CD1c-positive myeloid dendritic cell (primary cell): ENCODE measurements at regions not wholly inside any gene's neighbourhood (a gene's known extent, or its start where the extent isn't known, plus 50 kb on each side); places are given as distances from the start of the nearest gene placed in this dataset.
"Not testable (repeated sequence)": the region's sequence is repeated elsewhere in the genome, so short reads cannot be mapped to it uniquely, and the experiment has no call there.

Experiments
- DNase-seq: peaks from one replicate; pipeline ENCODE4 v3.0.0-alpha.2; 2016; ENCODE audit errors: extremely low spot score

- DNase-seq, result no peak
Observed at GRCh38 chr7:42685911-42686310, 226.0 kb downstream of the C7orf25 start.

DNA sequence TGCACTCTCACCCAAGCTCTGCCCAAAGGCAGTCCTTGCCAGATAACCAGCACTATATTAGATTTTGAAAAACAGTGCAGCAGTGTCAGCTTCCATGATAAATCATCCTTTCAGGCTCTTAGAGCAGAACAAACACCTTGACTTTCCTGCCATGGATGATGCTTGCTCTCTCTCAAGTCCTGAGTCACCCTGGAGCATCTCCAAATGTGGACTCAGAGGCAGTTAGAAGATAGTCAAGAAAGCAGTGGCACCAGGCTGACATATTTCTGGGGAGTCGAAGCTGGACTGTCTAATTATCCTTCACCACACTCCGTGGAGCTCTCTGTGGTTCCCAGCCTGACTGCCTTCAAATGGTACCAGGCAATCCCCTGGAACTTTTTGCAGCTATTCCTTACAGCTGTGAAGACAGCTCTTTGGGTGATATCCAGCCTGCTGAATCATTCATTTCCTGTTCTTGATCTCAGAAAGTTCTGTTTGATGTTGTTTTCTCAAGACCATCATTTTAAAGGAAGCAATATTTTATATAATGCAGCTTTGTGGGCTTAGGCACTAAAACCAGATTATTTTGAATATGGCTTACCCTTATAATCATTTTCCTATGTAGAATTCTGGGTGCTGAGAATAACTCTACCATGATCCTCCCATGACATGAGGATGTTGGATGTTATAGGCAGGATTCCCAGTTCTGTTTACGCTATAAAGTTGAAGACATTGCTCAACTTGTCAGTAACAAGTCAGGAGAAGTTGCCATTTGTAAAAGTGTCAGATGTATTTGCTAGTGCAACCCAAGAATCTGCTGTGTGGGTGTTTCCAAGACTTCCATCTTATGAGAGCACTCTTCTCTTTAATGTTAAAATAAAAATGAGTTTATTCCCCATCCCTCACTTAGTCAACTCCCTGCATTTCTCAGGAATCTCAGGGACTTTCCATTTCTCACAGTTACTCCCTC lies 233.8 kb downstream of the C7orf25 start:
- no peak for DNase-seq

GRCh38 chr7:42674541-42674940 lies 237.3 kb downstream of the C7orf25 start:
- DNase-seq, result no peak

DNA sequence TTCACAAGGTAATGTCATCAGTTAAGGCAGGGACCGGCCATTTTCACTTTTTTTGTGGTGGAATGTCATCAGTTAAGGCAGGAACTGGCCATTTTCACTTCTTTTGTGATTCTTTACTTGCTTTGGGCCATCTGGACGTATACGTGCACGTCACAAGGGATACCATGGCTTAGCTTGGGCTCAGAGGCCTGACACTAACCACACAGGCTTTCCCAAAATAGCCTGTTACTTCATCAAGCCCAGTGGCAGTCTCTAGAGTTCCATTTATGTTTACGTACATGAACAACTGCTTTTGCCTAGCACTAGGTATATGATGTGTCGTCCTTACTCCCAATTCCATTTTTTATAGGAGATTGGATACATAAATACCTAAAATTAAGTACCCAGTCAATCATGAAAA lies 237.9 kb downstream of the C7orf25 start:
- no peak for DNase-seq

DNA sequence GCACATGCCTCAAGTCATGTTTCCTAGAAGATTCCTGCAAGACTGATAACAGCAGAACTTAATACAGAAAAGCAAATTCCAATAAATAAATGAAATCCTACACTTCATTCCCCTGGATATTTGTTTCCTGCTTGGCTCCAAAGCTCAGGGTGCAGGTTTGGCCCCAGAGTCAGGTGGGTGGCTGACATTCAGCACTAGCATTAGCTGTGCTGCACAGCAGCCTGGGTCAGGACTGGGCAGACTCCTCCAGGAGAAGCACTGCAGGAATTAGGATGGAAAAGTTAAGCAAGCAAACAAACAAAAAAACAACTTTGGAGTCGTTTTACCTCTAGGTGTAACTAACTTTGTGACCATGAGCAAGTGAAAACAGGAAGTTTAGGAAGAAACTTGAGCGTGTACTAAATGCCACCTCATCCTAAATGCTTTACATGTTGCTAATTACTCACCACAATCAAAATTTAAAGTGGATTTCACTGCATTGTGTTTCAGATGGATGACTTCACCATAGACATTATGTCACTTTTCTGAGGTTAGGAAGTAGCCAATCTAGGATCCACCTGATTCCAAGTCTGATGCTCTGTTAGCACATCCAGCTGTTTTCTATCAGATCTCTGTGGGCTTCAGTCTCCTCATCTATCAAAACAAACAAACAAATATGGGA lies 239.4 kb downstream of the C7orf25 start:
- no peak for DNase-seq

- DNase-seq, result no peak
Observed at GRCh38 chr7:42671627-42672026, 240.2 kb downstream of the C7orf25 start.

GRCh38 chr7:42666994-42667393 lies 244.9 kb downstream of the C7orf25 start:
- no peak for DNase-seq

DNA sequence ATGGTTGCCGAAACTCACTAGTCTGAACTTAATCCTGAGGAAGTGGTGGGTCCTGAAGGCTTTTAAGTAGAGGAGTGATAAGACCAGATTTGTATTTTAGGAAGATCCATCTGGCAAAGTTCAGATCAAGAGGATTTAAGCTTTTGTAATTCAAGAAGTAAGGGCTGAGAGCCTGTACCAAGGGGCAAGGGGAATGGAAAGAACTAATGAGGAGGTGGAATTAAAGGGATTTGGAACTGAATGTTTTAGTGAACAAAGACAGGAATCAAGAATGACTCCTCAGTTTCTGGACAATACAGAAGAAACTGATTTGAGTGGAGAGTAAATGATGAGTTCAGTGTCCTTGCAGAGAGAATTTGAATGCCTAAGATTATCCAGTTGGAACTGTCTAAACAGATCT lies 249.0 kb downstream of the C7orf25 start:
- DNase-seq, result no peak

DNA sequence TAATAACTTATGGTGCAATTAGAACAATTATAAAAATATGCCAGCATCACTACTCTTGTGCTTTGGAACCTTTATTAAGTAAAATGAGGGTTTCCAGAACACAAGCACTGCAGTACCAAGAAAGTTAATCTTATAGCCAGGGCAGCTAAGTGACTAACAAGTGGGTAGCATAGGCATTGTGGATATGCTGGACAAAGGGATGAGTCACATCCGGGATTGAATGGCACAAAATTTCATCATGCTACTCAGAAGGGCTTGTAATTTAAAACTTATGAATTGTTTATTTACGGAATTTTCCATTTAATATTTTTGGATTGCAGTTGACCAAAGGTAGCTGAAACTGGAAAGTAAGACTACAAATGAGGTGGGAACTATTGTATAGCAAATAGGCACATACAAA lies 250.6 kb downstream of the C7orf25 start:
- DNase-seq, result no peak

- no peak for DNase-seq
Observed at GRCh38 chr7:42650701-42651100, 261.2 kb downstream of the C7orf25 start.

GRCh38 chr7:42650171-42650570 lies 261.7 kb downstream of the C7orf25 start:
- no peak for DNase-seq

DNA sequence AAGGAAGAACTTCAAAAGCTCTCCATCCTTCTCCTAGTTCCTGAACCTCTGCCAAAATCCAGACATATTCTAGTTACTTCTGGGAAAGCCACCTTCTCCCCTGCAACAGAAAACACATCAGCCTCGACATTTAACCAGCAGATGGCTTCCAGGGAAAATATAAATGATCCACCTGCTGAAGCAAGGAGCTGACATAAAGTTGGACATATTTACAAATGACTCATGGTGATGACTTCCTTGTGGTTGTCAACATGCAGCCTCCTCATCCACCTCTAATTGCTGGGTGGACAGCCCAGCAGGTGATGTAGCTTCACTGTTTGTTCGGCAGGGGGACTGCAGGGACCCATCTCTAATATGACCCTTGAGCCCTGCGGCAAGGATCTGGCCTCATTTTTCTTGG lies 266.0 kb downstream of the C7orf25 start:
- DNase-seq, result no peak

DNA sequence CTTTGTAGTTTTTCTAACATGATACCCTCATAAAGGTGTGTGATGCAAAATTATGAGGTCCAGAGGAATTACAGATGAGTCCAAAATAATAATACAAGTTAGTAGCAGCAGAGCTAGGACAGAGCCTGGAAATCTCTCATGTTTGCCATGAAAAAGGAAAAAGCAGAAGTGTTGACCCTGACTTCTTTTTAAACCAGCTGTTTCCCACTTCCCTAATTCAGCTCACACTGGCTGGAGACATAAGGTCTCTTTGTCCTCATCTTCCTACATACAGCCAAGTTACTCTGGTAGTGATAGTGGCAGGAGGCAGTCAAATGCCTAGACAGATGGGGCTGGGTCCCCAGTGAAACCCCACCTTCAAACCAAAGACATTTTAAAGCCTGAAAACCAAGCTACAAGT lies 269.2 kb downstream of the C7orf25 start:
- DNase-seq, result no peak

DNA sequence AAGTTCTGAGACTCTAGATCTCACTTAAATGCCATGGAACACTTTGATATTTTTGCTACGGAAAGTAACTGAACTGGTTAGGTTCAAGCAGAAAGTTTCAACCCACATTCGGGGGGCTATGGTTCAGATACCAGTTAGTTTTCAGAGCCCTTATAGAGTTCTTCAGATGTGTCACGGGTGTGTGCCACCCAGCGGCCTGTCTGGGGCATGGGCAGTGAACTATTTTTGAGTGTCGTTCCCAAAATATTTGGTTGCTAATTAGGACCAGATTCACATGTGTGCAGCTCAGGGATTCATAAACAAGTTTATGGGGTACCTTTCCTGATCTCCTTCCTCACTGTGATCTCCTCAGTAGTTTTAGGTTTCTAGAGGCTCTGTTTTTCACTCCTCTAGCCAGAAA lies 271.9 kb downstream of the C7orf25 start:
- no peak for DNase-seq

DNA sequence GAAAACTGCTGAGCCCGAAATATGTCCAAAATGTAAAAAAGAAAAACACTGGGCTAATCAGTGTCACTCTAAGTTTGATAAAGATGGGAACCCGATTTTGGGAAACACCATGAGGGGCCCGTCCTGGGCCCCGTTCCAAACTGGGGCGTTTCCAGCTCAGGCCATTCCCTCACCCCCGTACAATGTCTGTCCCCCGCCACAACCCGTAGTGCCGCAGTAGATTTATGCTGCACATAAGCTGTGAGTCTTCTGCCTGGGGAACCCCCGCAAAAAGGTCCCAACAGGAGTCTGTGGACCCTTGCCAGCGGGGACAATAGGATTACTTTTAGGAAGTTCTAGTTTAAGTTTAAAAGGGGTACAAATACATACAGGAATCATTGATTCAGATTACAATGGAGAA lies 275.5 kb downstream of the C7orf25 start:
- DNase-seq, result not testable (repeated sequence)

DNA sequence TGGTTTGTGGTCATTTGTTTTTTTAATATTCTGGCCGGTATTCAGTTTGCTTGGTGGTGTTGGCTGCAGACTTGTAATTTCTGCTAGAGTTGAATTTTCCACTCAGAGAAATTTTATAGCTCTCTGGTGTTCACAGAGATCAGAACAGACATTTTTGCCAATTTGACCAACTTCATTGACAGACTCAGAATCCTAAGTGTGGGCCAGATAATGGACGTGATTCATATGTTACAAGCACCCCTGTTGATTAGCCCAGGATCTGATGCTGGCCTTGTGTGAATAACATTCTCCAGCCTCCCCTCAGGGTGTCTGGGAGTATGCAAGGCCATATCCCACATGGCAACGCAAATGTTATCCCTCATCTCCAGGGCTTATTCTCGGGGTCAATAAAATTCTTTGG lies 283.8 kb downstream of the C7orf25 start:
- no peak for DNase-seq

- DNase-seq, result no peak
Observed at GRCh38 chr7:42627626-42628025, 284.2 kb downstream of the C7orf25 start.

DNA sequence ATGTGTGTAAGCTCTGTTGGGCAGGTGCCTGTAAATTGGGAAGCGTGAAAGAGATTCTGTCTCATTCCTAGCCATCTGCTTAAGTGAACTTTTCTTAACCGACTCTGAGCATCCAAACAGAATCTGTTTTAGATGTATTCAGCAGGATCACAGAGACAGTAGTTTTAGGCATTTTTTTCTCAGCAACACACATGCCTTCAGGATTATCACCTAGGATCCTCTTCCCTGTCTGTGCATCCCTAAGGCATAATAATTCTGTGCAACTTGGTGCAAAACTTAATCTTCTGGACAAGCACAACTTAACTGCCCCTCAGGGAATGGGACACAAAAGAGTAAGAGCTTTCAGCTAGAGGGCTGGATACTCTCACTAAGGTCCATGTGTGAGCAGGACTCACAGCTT lies 284.8 kb downstream of the C7orf25 start:
- DNase-seq, result no peak

DNA sequence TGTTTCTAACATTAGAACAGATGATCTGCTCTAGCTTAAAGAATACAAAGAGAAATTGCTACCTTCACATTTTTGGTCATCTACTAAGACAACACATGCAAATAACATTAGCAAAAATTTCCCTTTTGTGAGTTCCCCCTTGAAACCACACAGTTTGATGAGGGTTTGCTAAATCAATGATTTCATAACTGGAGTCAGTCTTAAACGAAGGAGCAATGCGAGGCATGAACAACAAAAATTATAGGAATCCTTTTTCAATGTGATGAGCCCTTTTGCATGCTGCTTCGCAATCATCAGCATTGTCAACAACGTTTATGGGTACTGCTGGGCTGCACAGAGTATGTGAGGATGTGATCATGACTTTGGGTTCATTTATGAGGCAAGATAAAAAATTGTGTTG lies 286.4 kb downstream of the C7orf25 start:
- DNase-seq, result no peak

DNA sequence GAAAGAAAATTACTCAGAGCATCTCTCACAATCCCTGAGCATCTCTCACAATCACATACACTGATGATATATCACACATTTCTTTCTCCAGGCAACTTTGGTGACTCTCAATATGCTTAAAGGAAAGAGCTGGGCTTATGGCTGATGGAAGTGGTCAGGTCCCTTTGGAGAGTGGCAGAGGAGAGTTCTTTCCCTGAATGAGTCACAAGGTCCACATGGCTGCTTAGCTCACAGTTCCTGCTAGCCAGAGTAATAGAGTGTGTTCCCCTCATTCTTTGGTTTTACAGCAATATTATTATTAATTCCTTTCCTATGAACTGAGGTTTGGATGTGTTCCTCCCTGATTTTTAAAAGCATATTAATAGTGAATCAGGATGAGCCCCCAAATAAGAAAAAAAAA lies 287.4 kb downstream of the C7orf25 start:
- DNase-seq, result no peak

- DNase-seq, result no peak
Observed at GRCh38 chr7:42621543-42622219, 290.2 kb downstream of the C7orf25 start.

DNA sequence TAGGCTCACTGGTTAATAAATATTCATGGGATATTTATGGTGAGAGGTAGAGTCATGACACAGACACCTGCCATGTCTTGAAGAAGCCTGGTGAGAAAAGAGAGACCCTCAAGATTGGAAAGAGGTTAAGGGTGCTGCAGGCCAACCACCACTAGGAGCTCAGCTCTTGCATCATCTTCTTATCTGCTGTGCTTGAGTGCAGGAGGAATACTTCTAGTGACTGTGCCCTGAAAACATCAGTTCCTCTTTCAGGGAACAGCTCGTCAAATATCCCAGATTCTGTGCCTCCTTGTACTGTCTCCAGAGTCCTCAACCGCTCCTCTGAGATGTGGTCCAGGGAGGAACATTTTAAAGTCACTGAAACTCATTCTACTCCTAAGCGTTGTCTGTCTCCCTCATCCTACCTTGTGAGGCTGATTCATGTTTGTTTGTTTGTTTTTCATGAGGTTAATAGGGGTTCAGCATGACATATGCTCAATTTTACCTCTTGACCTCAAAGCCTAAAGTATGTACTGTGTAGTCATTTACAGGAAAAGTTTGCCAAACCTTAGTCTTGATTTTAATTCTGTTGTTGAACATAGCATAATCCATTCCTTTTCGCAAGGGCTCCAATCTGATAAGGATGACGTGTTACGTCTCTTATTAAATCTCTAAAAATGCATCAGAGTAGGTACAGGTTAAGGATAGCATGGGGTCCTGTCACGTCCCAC lies 293.1 kb downstream of the C7orf25 start:
- DNase-seq, result no peak
